Subcutaneous abdominal adipose tissue (tissue), 5 donors: ENCODE measurements at regions not wholly inside any gene's neighbourhood (a gene's known extent, or its start where the extent isn't known, plus 50 kb on each side); places are given as distances from the start of the nearest gene placed in this dataset.

Source experiments
- H3K27ac ChIP-seq: one replicate; pipeline ENCODE4 v1.7.0; 2013; ENCODE audit warnings: low read depth, mild to moderate bottlenecking, inconsistent platforms, low read length, moderate library complexity
- H3K27me3 ChIP-seq, 5 donors: one replicate each; pipeline ENCODE4 v1.7.0; 2013; ENCODE audit warnings: low read length in 5 of 5, inconsistent platforms in 1 of 5; ENCODE audit not compliant: control insufficient read depth in 5 of 5, insufficient read depth in 4 of 5
- H3K36me3 ChIP-seq, 5 donors: one replicate each; pipeline ENCODE4 v1.7.0; 2013; ENCODE audit warnings: low read length in 5 of 5; ENCODE audit not compliant: control insufficient read depth in 5 of 5, insufficient read depth in 5 of 5
- H3K4me1 ChIP-seq, 5 donors: one replicate each; pipeline ENCODE4 v1.7.0; 2013; ENCODE audit warnings: low read length in 5 of 5, mild to moderate bottlenecking in 3 of 5, moderate library complexity in 1 of 5; ENCODE audit not compliant: control insufficient read depth in 5 of 5, insufficient read depth in 5 of 5
- H3K4me3 ChIP-seq, 5 donors: one replicate each; pipeline ENCODE4 v1.7.0; 2013; ENCODE audit warnings: low read length in 5 of 5, low read depth in 1 of 5
- H3K9ac ChIP-seq, 5 donors: one replicate each; pipeline ENCODE4 v1.7.0; 2013; ENCODE audit warnings: low read length in 5 of 5, mild to moderate bottlenecking in 4 of 5, moderate library complexity in 3 of 5
- H3K9me3 ChIP-seq, 5 donors: one replicate each; pipeline ENCODE4 v1.7.0; 2013; ENCODE audit warnings: low read length in 5 of 5; ENCODE audit not compliant: control insufficient read depth in 5 of 5
- donor health status: healthy.
- donor health status: healthy.
- donor health status: healthy.
- donor health status: healthy.
- donor health status: healthy.

DNA sequence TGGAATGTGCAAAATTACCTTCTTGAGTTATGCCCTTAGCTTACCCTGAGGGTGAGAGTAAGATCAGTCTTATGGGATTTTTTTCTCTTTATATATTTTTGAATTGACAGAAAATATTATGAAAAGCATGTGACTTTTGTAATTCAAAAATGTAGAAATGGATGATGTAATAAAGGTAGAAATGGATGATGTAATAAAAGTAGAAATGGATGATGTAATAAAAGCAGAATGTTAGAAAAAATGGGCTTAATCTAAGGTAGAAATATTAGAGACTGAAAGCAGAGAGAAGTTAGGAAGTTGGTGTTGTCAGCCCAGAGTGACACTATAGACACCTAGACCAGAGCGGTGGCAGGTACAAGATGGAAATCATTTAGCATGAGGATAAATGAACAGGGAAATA is 107.1 kb upstream of the THSD7B start:
- Histone ChIP-seq H3K27me3 (no peaks in the 10 kb centered on the region), H3K9me3 (no peaks in the 10 kb centered on the region), H3K9ac (no peak overlapping the region), H3K27ac (no peak overlapping the region), H3K4me3 (no peak overlapping the region), H3K4me1 (no peaks in the 10 kb centered on the region), H3K36me3 (no peaks in the 10 kb centered on the region)

DNA sequence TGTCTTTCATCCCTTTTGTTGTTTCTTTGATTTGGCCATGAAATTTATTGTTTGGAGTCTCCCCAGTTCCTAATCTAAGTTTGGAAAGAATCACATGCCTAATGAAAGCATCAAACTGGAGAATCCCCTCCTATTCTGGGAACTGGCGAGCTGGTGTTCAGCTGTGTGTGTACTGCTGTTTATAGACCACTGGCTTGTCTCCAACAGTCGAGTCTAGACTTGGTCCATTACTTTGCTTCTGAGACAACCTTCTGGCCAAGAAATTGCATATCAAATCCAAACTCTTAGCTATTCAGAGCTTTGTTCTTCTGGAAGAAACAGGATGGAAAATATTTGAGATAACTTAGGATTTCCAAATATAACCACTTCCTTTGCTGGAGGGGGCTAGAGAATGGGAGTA is 111.5 kb upstream of the THSD7B start:
- Histone ChIP-seq H3K36me3 (no peaks in the 10 kb centered on the region), H3K9ac (no peak overlapping the region), H3K4me3 (no peak overlapping the region), H3K27me3 (no peaks in the 10 kb centered on the region), H3K4me1 (no peaks in the 10 kb centered on the region), H3K9me3 (no peaks in the 10 kb centered on the region), H3K27ac (no peak overlapping the region)

DNA sequence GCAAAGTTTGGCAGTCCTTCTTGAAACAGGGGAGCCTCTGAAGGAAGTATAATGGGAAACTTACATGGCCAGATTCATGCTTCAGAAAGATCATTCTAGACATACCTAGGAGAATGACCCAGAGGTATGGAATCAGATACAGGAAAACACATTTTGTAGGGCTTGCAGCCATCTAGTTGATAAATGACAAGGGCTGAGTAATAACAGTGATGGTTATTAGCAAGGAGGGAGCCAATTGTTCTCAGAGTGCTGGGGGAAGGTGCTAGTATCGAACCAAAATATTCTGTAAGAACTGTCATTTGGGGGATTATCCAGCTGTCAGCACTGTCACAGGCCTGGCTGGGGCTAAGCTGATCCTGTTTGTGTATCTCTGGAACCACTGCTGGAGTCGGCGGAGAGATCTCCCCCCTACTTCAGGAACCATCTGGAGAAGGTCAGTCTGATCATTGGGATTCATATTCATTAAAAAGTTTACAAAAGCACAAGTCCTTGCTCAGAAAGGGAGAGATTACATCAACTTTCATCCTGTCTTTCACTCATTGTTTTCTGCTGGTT is 113.8 kb upstream of the THSD7B start:
- Histone ChIP-seq H3K9me3 (no peaks in the 10 kb centered on the region), H3K27ac (no peak overlapping the region), H3K4me1 (no peaks in the 10 kb centered on the region), H3K36me3 (no peaks in the 10 kb centered on the region), H3K27me3 (no peaks in the 10 kb centered on the region), H3K9ac (no peak overlapping the region), H3K4me3 (no peak overlapping the region)

DNA sequence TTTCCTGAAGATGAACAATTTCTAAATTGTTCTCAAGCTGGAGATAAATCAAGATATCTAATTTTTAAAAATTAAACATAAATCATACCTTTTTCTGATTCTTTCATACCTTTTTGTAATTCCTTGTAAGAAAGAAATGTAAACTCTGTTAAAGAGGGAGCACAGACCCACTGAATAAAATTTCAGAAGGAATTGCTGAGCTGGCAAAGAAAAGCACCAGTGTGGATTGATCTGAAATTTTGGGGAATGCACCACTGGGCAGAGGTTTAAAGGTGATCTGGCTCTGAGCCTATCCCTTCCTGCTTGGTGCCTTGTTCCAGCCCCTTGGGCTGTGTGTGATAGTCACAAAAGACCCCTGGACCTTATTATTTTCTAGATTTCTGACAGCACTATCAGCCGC is 118.3 kb upstream of the THSD7B start:
- Histone ChIP-seq H3K36me3 (no peaks in the 10 kb centered on the region), H3K9me3 (no peaks in the 10 kb centered on the region), H3K9ac (no peak overlapping the region), H3K4me3 (no peak overlapping the region), H3K27me3 (no peaks in the 10 kb centered on the region), H3K4me1 (no peaks in the 10 kb centered on the region), H3K27ac (no peak overlapping the region)

DNA sequence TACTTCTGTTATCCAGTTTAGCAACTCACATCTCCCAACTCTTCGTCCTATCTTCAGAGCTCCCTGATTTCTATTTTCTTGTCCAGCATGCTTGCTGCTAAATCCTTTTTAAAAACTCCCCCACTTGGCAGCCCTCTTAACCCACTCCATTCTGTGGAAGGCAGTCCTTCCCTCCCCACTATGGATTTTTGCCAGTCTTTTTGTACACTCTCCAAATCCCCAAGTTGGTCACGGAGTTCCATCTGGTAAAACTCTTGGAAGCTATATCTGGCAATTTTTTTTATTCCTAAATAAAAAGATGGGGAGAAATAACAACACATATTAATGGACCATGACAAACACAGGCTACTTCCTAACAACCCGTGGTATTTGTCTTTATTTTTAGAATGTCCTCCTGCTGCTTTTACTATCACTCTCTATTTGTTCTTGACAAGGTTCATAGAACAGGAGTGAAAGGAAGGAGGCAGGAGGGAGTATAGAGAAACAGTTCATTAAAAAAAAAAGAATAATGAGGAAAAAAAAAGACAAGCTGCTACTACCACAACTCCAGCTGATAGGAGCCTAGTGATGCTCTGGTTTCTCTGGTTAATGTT is 120.0 kb upstream of the THSD7B start:
- no peaks in the 10 kb centered on the region for H3K36me3 ChIP-seq
- H3K4me1 ChIP-seq: no peaks in the 10 kb centered on the region
- no peak overlapping the region for H3K27ac ChIP-seq
- H3K4me3 ChIP-seq: no peak overlapping the region
- no peaks in the 10 kb centered on the region for H3K27me3 ChIP-seq
- H3K9me3 ChIP-seq: no peaks in the 10 kb centered on the region
- no peak overlapping the region for H3K9ac ChIP-seq

DNA sequence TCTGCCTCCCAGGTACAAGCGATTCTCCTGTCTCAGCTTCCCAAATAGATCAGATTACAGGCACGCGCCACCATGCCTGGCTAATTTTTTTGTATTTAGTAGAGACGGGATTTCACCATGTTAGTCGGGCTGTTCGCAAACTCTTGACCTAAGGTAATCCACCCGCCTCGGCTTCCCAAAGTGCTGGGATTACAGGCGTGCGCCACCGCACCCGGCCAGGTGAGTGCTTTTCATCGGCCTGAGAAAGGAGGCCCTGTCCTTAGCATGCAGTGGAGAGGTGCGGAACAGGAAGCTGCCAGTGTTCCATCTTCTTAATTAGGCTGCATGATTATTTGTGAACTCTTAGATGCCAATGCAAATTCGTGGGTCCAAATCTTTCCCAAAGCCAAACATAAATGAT is 125.7 kb upstream of the THSD7B start:
- Histone ChIP-seq H3K4me3 (no peak overlapping the region), H3K4me1 (no peaks in the 10 kb centered on the region), H3K9me3 (peaks cover 0 to 7% (median 0%) of the 10 kb centered on the region in 5 donors), H3K9ac (no peak overlapping the region), H3K36me3 (no peaks in the 10 kb centered on the region), H3K27ac (no peak overlapping the region), H3K27me3 (no peaks in the 10 kb centered on the region)

DNA sequence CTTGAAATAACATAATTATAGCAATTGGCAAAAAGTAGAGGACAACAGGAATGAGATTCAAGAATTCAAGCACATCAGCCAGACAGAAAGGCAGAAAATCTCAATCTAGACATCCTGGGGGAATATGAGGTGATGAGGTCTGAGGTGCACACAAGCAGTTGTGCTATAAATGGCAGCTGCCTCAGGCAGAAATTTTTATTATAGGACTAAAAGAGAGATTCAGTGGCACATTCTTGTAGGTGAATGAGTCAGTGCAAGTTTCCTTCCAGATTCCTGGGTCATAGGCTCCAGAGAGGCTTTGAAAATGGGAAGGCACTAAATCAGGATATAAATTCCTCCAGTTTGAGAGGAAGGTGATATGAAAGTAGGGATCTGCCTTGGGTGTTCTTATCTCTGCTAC is 127.2 kb upstream of the THSD7B start:
- H3K36me3 ChIP-seq: no peaks in the 10 kb centered on the region
- H3K27ac ChIP-seq: no peak overlapping the region
- H3K4me3 ChIP-seq: no peak overlapping the region
- no peak overlapping the region for H3K9ac ChIP-seq
- no peaks in the 10 kb centered on the region for H3K27me3 ChIP-seq
- no peaks in the 10 kb centered on the region for H3K4me1 ChIP-seq
- peaks cover 0 to 7% (median 0%) of the 10 kb centered on the region in 5 donors for H3K9me3 ChIP-seq

DNA sequence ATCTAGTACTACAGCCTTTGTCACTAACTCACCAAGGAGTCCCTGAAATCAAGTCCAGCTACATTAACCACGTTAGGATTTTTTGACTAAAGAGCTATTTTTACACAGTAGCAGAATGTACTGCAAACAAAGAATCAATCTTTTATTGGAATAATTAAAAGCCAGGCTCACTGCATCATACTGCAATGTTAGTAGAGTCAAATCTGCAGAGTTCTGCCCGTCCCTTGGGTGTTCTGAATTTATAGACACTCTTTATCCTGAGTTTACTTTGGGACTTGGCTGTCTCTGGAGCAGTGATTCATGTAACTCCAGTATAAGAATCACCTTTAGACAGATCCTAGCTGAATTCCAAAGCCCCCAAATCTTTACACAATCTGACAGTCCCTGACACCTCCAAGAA is 127.9 kb upstream of the THSD7B start:
- H3K27ac ChIP-seq: no peak overlapping the region
- no peak overlapping the region for H3K9ac ChIP-seq
- H3K4me3 ChIP-seq: no peak overlapping the region
- H3K4me1 ChIP-seq: no peaks in the 10 kb centered on the region
- H3K9me3 ChIP-seq: peaks cover 0 to 7% (median 0%) of the 10 kb centered on the region in 5 donors
- no peaks in the 10 kb centered on the region for H3K27me3 ChIP-seq
- no peaks in the 10 kb centered on the region for H3K36me3 ChIP-seq

DNA sequence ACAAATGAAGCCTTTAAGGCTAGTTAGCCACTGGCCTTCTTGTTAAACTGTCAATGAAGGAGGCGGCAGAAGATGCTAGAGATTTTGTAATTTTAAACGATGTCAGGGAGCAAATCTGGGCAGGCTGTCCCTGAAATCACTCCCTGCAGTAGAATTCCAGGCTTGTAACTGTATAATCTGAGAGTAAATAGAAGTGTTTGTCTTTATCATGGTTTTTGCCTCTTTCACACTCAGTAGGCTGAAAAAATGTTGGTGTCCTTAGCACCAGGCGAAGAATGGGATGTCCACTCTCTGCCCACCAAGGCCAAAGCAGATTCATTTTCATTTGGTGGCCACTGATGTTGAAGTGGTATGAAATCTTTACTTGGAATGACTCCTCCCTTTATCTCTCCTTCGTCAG is 136.9 kb upstream of the THSD7B start:
- no peaks in the 10 kb centered on the region for H3K36me3 ChIP-seq
- no peak overlapping the region for H3K9ac ChIP-seq
- H3K27ac ChIP-seq: no peak overlapping the region
- H3K4me1 ChIP-seq: no peaks in the 10 kb centered on the region
- H3K27me3 ChIP-seq: no peaks in the 10 kb centered on the region
- no peaks in the 10 kb centered on the region for H3K9me3 ChIP-seq
- H3K4me3 ChIP-seq: no peak overlapping the region

DNA sequence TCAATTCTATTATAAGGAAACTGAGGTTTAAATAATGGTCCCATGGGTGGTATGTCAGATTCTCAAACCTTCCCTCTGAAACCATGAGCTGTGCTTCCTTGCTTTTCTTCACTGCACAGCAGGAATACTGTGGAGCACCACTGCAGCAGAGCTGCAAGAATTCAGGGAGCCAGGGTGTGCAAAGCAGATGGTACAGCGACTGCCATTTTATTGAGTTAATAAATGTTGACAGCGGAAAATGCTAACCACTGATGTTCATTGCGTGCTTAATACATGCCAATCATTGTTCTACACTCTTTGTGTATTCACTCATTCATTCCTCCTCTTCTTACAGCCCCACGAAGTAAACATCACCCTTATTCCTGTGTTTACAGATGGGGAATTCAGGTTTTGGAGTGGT is 152.2 kb upstream of the THSD7B start:
- no peaks in the 10 kb centered on the region for H3K27me3 ChIP-seq
- no peak overlapping the region for H3K27ac ChIP-seq
- H3K4me3 ChIP-seq: no peak overlapping the region
- no peaks in the 10 kb centered on the region for H3K36me3 ChIP-seq
- no peak overlapping the region for H3K9ac ChIP-seq
- no peaks in the 10 kb centered on the region for H3K9me3 ChIP-seq
- no peaks in the 10 kb centered on the region for H3K4me1 ChIP-seq

DNA sequence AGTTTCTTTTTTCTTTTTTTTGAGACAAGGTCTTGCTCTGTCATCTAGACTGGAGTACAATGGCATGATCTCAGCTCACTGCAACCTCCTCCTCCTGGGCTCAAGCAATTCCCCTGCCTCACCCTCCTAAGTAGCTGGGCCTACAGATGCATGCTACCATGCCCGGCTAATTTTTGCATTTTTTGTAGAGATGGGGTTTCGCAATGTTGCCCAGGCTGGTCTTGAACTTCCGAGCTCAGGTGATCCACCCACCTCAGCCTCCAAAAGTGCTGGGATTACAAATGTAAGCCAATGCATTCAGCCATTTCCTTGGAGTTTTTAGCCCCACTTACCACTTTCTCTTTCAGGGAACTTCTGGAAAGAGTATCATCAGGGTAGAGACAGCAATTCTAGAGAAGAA is 153.3 kb upstream of the THSD7B start:
- Histone ChIP-seq H3K4me3 (no peak overlapping the region), H3K9ac (no peak overlapping the region), H3K36me3 (no peaks in the 10 kb centered on the region), H3K27ac (no peak overlapping the region), H3K9me3 (no peaks in the 10 kb centered on the region), H3K4me1 (no peaks in the 10 kb centered on the region), H3K27me3 (no peaks in the 10 kb centered on the region)
